ENCODE measurements at regions not wholly inside any gene's neighbourhood (a gene's known extent, or its start where the extent isn't known, plus 50 kb on each side); places are given as distances from the start of the nearest gene placed in this dataset.

- no peak for DNase-seq (ENCODE audit: low spot score)
Observed at GRCh38 chr18:78905334-78905733, 74.3 kb upstream of the SALL3 start.

GRCh38 chr18:78906066-78906465, 73.6 kb upstream of the SALL3 start:
- peak; percentile 34 for DNase-seq (ENCODE audit: low spot score)

- no peak for DNase-seq (ENCODE audit: low spot score)
Observed at GRCh38 chr18:78908462-78909260, 71.0 kb upstream of the SALL3 start.

GRCh38 chr18:78911751-78912283, 67.8 kb upstream of the SALL3 start:
- DNase-seq (ENCODE audit: low spot score), result no peak

- no peak for DNase-seq (ENCODE audit: low spot score)
Observed at GRCh38 chr18:78912336-78912735, 67.3 kb upstream of the SALL3 start.

GRCh38 chr18:78912844-78913243, 66.8 kb upstream of the SALL3 start:
- no peak for DNase-seq (ENCODE audit: low spot score)

- no peak for DNase-seq (ENCODE audit: low spot score)
Observed at GRCh38 chr18:78913395-78913794, 66.2 kb upstream of the SALL3 start.

- no peak for DNase-seq (ENCODE audit: low spot score)
Observed at GRCh38 chr18:78913830-78914231, 65.8 kb upstream of the SALL3 start.

- DNase-seq (ENCODE audit: low spot score), result no peak
Observed at GRCh38 chr18:78914249-78914935, 65.2 kb upstream of the SALL3 start.

- no peak for DNase-seq (ENCODE audit: low spot score)
Observed at GRCh38 chr18:78915446-78916008, 64.1 kb upstream of the SALL3 start.

GRCh38 chr18:78918707-78919106, 60.9 kb upstream of the SALL3 start:
- no peak for DNase-seq (ENCODE audit: low spot score)

GRCh38 chr18:78919956-78920355, 59.7 kb upstream of the SALL3 start:
- DNase-seq (ENCODE audit: low spot score), result no peak

- no peak for DNase-seq (ENCODE audit: low spot score)
Observed at GRCh38 chr18:78920456-78921138, 59.0 kb upstream of the SALL3 start.

- DNase-seq (ENCODE audit: low spot score), result no peak
Observed at GRCh38 chr18:78922856-78923255, 56.8 kb upstream of the SALL3 start.

- no peak for DNase-seq (ENCODE audit: low spot score)
Observed at GRCh38 chr18:78924301-78924700, 55.3 kb upstream of the SALL3 start.

GRCh38 chr18:78924786-78925540, 54.7 kb upstream of the SALL3 start:
- no peak for DNase-seq (ENCODE audit: low spot score)

GRCh38 chr18:78925557-78926242, 53.9 kb upstream of the SALL3 start:
- DNase-seq (ENCODE audit: low spot score), result no peak

GRCh38 chr18:78926243-78926615, 53.4 kb upstream of the SALL3 start:
- no peak for DNase-seq (ENCODE audit: low spot score)

GRCh38 chr18:78927156-78927555, 52.5 kb upstream of the SALL3 start:
- no peak for DNase-seq (ENCODE audit: low spot score)

- no peak for DNase-seq (ENCODE audit: low spot score)
Observed at GRCh38 chr18:78927616-78928015, 52.0 kb upstream of the SALL3 start.

- DNase-seq (ENCODE audit: low spot score), result no peak
Observed at GRCh38 chr18:78928076-78928475, 51.5 kb upstream of the SALL3 start.

All from D341Med (cell line).